ENCODE measurements at regions not wholly inside any gene's neighbourhood (a gene's known extent, or its start where the extent isn't known, plus 50 kb on each side); places are given as distances from the start of the nearest gene placed in this dataset.
"Not testable (repeated sequence)": the region's sequence is repeated elsewhere in the genome, so short reads cannot be mapped to it uniquely, and the experiment has no call there.

- H3K4me1 Mint-ChIP-seq; H3K4me1 ChIP-seq (ENCODE audit: insufficient read depth, low read length); H3K36me3 Mint-ChIP-seq; intact Hi-C loops (cut with micrococcal nuclease); H3K4me3 ChIP-seq (ENCODE audit: low read length in 2 of 2); CTCF ChIA-PET (ENCODE audit: partially characterized antibody); H3K27ac ChIP-seq (ENCODE audit: low read depth, low read length); H3K4me3 Mint-ChIP-seq; DNase-seq; POLR2A ChIA-PET (ENCODE audit: partially characterized antibody); H3K36me3 ChIP-seq (ENCODE audit: insufficient read depth, low read length); H3K27ac Mint-ChIP-seq; H3K27me3 Mint-ChIP-seq; H3K27me3 ChIP-seq (ENCODE audit: insufficient read depth, low read length): not testable (repeated sequence)
- peaks cover 0 to 23% (median 19%) of the 10 kb centered on the region in 8 donors for H3K9me3 Mint-ChIP-seq
- peaks cover 0 to 10% of the 10 kb centered on the region in 2 donors for H3K9me3 ChIP-seq (ENCODE audit: control insufficient read depth in 1 of 2, low read length in 2 of 2)
Measured at GRCh38 chr4:150026987-150027386, 51.3 kb upstream of the DCLK2 start.

Measured in CD4-positive, alpha-beta memory T cell (primary cell).